ENCODE measurements at regions not wholly inside any gene's neighbourhood (a gene's known extent, or its start where the extent isn't known, plus 50 kb on each side); places are given as distances from the start of the nearest gene placed in this dataset.
"Not testable (repeated sequence)": the region's sequence is repeated elsewhere in the genome, so short reads cannot be mapped to it uniquely, and the experiment has no call there.

DNA sequence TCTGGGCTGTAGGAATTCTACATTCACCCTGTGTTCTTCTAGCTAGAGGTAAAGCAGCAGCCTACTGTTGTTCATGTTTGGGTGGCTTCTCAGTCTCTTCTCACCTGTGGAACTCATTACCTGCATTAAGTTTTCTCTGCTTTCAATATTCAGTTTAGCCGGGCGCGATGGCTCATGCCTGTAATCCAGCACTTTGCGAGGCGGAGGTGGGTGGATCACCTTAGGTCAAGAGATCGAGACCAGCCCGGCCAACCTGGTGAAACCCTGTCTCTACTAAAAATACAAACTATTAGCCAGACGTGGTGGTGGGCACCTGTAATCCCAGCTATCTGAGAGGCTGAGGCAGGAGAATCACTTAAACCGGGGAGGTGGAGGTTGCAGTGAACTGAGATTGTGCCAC lies 139.8 kb upstream of the UBE2E3 start:
- no peak for DNase-seq (ENCODE audit: low spot score)
- ATAC-seq, result no peak

GRCh38 chr2:180829836-180830235 lies 150.6 kb upstream of the UBE2E3 start:
- no peak for ATAC-seq
- no peak for DNase-seq (ENCODE audit: low spot score)

DNA sequence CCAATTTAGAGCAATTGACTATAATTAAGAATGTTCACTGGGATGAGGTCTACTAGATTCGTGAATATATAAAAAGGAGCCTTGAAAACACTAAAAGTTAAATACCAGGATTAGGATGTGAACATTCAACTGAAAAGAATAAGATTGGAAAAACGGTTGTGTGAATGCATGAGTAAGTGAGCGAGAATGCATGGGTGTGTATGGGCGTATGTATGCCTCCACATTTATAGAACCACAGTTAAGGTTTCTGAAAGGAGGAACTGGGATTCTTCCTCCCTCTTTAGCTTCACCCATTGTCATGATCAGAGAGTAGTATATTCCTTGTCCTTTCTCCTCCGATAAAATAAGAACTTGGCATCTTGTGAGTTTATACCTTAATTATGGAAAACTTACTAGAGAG lies 151.1 kb upstream of the UBE2E3 start:
- ATAC-seq (no peak), DNase-seq (ENCODE audit: low spot score) (no peak)

DNA sequence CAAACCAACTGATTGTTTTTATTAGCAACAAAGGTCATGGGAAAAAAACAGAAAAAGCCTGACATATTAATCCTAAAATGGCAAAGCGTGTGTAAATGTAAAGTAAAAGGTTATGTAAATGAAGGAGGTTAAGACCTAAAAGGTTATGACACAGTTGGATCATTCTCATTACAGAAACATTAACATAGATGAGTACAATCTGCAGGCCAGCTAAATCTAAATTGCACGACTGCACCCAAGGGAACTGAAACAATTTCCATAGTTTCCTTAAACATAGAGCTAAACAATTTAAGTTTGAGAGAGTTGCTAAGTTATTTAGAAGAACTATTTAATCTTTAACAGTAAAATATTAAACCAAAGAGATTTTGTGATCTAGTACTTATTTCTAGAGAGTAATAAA lies 151.6 kb upstream of the UBE2E3 start:
- no peak for DNase-seq (ENCODE audit: low spot score)
- no peak for ATAC-seq

DNA sequence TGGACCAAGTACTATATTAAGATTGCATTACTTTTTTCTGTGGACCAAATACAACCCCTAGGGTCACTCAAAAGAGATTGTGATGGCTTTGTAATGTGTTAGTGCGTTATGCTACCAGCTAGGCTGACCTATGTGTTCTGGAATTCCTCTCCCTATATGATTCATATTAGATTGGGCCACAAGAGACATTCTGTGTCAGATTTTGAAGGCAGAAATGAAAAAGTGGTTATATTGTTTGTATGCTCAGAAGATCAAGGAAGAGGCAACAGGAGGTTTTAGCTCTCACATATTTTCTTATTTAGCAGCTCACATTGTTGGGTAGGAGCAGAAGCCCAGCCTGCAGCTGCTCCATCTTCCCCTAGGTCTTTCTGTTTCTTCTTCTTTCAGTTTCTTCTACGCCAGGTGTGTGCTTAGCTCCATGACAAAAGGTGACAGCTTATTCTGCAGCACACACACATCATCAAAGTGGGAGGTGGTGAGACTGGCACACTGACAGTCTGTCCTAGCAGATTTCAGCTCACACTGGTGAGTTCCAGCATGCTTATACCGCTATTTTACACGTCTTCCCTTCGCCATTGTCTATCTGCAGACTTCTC lies 156.8 kb upstream of the UBE2E3 start:
- DNase-seq (ENCODE audit: low spot score) (no peak), ATAC-seq (no peak)

DNA sequence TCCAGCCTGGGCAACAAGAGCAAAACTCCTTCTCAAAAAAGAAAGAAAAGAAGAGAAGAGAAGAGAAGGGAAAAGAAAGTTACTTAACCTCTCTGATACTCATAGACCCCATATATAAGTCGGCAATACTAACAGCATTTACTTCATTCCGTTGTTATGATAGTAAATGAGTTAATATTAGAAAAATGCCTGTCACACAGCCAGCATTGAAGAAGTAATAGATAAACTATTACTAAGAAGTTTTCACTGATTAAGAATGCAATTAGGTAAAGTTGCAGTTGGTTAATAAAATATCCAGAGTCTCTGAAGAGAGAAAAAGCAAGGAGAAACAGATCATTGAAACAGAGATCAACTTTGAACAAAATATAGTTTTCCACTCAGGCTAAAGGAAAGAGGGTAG lies 161.3 kb upstream of the UBE2E3 start:
- ATAC-seq (no peak), DNase-seq (ENCODE audit: low spot score) (no peak)

DNA sequence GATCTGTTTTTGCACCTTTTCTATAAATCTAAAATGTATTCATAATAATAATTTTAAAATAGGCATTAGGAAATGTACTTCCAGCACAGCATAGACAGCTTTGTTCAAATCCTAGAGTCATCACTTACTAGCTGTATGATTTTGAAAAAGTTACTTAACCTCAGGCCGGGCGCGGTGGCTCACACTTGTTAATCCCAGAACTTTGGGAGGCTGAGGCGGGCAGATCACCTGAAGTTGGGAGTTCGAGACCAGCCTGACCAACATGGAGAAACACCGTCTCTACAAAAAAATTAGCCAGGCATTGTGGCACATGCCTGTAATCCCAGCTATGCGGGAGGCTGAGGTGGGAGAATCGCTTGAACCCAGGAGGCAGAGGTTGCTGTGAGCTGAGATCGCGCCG lies 161.7 kb upstream of the UBE2E3 start:
- ATAC-seq; DNase-seq (ENCODE audit: low spot score): not testable (repeated sequence)

GRCh38 chr2:180799141-180799540 lies 181.3 kb upstream of the UBE2E3 start:
- DNase-seq (ENCODE audit: low spot score) (no peak), ATAC-seq (no peak)

DNA sequence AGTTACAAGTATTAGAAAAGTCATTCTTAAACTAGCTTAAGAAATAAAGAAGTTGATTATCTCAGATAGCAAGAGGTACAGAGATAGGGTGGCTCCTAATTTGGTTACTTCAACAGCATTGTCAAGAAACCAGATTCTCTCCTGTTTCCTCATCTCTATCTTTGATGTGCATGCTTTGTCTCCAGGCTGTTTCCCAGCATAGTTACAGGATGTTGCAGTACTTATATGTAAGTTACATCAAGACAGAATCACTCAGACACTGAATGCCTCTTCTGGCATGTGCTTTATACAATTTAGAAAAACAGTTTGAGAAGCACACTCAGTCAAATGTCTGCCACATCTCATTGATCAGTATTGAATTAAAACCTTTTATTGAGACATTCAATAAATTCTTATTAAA lies 189.5 kb upstream of the UBE2E3 start:
- DNase-seq (ENCODE audit: low spot score) (no peak), ATAC-seq (no peak)

DNA sequence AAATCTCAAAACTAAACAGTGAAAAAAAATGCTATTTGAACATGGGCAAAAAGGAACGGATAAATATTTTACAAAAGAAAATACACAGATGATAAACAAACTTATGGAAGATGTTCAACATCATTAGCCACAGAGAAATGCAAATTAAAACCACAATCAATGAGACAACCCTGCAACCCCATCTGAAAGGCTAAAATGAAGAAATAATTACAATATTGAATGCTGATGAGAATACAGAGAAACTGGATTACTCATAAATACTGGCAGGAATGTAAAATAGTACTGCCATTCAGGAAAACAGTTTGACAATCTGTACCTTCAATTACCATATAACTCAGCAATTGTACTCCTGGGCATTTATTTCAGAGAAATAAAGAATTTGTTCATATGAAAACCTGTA lies 193.1 kb upstream of the UBE2E3 start:
- ATAC-seq, result no peak
- no peak for DNase-seq (ENCODE audit: low spot score)

- ATAC-seq, result no peak
- no peak for DNase-seq (ENCODE audit: low spot score)
These were observed 199.1 kb upstream of the UBE2E3 start for GRCh38 chr2:180781276-180781675.

- DNase-seq (ENCODE audit: low spot score) (no peak), ATAC-seq (no peak)
These were observed 202.1 kb upstream of the UBE2E3 start for GRCh38 chr2:180778291-180778690.

GRCh38 chr2:180776921-180777320 lies 203.5 kb upstream of the UBE2E3 start:
- no peak for ATAC-seq
- no peak for DNase-seq (ENCODE audit: low spot score)

- DNase-seq (ENCODE audit: low spot score) (no peak), ATAC-seq (no peak)
These were observed 204.7 kb upstream of the UBE2E3 start for GRCh38 chr2:180775711-180776110.

- DNase-seq (ENCODE audit: low spot score); ATAC-seq: not testable (repeated sequence)
These were observed 215.1 kb upstream of the UBE2E3 start for GRCh38 chr2:180765316-180765715.

DNA sequence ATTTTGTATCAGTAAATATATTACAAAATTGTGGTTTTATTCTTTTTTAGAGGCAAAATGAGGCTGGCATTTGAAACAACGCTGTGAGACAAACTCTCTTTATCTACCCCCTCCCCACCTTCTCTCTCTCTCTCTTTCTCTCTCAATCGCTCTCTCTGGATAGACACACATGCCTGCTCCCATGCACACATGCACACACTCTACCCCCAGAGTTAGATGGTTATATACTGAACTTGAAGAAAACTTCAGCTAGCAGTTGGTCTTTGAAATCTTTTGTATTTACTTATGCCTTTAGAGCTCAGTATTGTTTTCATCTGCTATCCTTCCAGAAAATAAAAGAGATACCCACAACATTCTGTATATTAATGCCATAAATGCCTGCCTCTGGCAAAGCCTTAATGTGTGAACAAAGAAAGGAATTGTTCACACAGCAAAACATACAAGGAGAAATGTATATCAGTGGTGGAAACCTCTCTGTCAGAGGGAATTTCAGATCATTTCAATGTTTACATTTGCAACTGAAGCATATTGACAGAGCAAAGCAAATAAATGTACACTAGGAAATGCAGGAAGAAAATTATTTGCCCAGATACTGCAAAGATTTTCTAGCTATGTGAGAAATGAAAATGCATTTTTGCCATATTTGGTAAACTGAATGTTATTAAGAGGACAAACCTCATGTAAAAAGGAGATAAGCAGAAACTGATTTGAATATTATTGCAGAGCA lies 217.0 kb upstream of the UBE2E3 start:
- ATAC-seq (no peak), DNase-seq (ENCODE audit: low spot score) (no peak)

DNA sequence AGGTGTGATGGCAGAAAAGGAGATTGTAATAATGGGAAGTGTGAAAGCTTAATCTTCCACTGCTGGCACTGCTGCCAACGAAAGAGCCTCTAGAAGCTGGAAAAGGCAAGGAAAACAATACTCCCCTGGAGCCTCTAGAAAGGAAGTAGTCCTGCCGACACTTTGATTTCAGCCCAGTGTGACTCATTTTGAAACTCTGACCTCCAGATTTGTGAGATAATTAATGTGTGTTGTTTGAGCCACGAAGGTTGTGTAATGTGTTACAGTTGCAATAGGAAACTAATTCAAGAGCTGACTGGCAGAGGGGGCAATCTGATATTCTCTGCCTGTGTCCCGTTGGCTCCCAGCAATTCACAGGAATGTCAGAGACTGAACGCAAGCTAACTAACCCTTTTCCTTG lies 219.2 kb upstream of the UBE2E3 start:
- no peak for ATAC-seq
- no peak for DNase-seq (ENCODE audit: low spot score)

- DNase-seq (ENCODE audit: low spot score), result no peak
- no peak for ATAC-seq
These were observed 220.8 kb upstream of the UBE2E3 start for GRCh38 chr2:180759631-180760030.

- ATAC-seq (no peak), DNase-seq (ENCODE audit: low spot score) (no peak)
These were observed 226.3 kb upstream of the UBE2E3 start for GRCh38 chr2:180753809-180754761.

DNA sequence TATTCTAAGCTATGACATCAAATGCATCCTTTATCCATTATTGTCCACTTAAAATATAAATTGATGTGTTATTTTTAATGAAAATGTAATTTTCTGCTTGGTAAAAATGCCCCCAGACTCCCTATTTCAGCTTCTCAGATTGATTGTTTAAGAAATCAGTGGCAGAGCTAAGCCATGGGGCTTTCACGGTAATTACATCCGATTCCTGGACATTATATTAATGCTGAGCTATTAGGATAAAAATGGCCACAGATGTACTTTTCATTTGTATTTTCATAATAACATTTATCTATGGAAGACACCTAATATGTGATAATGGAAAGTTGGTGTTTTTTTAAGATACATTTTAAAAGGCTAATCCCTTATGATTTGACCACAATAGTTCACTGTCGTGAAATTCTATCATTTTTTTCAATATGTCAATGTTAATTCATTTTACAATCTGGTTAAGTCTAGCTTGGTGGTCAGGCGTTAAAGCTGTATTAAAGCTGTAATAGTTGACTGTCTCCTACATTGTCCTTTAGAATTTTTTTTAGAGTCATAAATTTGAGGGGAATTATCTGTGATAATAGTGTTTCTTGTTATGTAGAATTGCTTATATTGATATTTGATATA lies 229.0 kb upstream of the UBE2E3 start:
- DNase-seq (ENCODE audit: low spot score) (no peak), ATAC-seq (no peak)

DNA sequence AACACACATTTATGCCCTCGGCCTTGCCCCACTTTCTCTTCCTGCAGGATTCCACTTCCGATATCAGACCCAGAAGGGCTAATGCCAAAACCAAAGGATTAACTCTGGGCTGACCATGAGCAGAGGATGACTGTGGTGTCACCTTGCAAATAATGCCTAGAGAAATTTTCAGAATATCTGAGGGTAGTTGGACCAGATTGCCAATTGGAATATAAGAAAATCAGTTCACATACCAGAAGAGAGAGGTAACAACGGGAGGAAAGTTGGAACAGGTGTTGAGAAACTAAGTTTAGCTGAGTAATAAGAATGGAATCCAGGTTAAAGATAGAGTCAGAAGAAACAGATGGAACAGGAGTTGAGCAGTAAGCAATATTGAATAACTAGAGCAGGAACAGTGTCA lies 232.7 kb upstream of the UBE2E3 start:
- no peak for DNase-seq (ENCODE audit: low spot score)
- ATAC-seq, result no peak
